GM19467 (cell line): ENCODE measurements at regions not wholly inside any gene's neighbourhood (a gene's known extent, or its start where the extent isn't known, plus 50 kb on each side); places are given as distances from the start of the nearest gene placed in this dataset.
"Not testable (repeated sequence)": the region's sequence is repeated elsewhere in the genome, so short reads cannot be mapped to it uniquely, and the experiment has no call there.

ENCODE experiments used
- ATAC-seq: cut with Tn5 transposase; IDR thresholded peaks from one replicate; pipeline ENCODE4 v1.9.1; 2021; ENCODE audit warnings: mild to moderate bottlenecking, moderate library complexity; ENCODE audit not compliant: unreplicated experiment

DNA sequence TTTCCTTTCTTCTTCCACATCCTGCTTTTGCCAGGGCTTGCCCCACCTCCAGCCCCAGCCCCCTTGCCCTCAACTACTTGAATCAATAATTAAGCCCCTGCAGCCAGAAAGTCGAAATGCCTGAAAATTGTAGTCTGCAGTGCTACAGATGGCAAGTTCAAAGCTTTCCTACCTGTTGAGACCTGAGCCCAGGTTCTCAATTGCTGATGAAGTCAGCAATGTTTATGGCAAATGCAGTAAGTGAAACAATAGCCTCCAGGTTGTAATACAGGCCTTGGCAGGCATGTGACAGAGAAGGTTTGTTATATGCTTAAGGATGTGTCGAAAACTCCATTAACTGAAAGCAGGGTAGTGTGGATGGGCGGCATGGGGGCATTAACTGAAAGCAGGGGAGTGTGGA, 181.1 kb upstream of the SESN3 start:
- no peak for ATAC-seq

DNA sequence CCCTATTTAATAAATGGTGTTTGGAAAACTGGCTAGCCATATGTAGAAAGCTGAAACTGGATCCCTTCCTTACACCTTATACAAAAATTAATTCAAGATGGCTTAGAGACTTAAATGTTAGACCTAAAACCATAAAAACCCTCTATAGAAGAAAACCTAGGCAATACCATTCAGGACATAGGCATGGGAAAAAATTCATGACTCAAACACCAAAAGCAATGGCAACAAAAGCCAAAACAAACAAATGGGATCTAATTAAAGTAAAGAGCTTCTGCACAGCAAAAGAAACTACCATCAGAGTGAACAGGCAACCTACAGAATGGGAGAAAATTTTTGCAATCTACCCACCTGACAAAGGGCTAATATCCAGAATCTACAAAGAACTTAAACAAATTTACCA, 179.7 kb upstream of the SESN3 start:
- ATAC-seq, result not testable (repeated sequence)

DNA sequence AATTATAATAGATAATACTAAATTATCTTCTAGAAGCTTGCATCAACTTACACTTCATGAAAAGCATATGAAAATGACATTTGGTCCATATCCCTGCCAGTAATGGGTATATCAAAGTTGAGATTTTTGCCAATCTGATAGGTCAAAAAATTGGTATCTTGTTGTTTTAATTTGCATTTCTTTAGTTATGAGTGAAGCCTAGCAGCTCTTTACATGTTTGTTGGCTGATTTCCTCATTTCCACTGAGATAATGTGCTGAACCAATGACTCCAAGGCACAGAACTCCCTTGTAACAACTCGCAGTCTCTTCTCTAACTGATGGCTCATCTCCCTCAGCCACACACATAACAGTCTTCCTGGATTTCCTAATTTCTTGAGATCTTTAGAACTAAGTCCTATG, 175.3 kb upstream of the SESN3 start:
- no peak for ATAC-seq

DNA sequence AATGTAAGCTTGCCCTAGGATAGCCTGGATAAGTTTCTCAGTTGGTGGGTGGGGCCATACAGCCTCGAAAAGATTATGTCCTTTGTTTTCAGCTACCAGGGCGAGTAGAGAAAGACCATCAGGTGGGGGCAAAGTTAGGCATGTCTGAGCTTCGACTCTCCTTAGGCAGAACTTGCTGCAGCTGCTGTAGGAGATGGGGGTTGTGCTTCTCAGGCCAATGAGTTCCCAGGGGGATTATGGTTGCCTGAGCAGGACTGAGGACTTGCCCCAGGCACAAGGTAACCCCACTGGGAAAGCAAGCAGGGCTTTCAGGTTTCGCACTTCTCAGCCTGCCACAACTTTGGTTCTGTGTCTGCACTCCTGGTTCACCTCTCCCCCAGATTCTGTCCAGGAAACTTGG, 173.4 kb upstream of the SESN3 start:
- no peak for ATAC-seq

DNA sequence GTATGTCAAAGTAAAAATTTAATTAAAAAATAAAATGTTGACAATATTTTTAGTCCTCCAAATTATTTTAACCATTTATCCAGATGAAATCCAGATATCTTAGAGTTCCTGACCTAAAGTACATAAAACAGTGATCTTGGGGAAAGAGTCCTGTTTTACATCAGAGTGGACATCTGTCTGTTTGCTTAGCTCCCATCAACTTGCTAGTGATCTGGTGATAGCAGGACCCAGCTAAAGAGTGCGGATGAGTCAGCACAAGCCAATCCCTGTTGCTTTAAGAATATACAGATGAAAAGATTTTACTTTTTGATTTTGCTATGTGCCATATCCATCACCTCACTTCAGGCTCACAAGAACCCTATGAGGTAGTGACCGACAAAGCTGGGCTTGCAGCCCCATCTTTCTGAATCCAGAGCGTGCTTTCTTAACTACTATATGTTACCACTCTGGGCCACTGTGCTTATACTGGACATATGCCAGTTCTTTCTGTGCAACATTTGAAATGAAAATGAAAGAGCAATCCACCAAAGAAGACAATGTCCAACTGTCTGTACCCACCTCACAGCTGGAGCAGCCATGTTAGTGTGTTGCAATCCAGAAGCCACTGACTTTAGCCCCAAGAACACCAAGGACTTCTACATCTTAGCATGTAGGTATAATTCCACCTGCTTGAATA, 167.6 kb upstream of the SESN3 start:
- ATAC-seq, result no peak

DNA sequence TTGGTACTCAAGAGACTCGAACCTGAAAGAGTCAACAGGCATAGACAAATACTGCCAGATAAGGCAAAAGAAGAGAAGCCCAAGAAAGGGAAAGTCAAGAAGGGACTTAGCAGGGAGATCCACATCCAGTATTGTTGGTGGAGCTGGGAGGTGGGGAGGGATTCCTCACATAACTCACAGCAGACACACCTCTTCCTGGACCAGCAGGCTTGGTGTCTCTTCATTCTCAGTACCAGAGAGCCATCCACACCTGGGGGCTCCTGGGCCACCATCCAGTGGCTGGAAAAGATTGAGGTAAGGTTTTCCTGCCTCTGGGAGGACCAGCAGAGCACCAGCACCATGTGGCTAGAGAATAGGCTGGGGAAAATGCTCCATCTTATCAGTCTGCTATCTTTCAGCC, 161.6 kb upstream of the SESN3 start:
- ATAC-seq, result no peak

DNA sequence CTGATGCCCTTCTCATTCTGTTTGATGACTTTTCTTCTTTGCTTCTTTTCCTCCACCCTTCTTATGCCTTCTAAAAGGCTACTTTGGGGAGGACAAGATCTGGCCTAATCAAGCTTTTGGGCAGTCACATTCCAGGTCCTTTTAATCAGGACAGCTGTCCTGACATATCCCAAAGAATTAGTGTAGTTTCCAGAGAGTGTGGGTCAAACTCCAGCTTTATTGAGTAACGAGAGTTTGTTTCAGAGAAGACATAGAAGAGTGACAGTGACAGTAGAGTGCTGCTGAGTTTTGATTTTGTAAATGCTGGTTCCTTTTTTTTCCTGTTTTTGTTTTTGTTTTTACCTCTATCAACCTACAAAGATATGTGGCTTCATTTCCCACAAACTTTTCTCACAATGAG, 158.4 kb upstream of the SESN3 start:
- ATAC-seq, result no peak

DNA sequence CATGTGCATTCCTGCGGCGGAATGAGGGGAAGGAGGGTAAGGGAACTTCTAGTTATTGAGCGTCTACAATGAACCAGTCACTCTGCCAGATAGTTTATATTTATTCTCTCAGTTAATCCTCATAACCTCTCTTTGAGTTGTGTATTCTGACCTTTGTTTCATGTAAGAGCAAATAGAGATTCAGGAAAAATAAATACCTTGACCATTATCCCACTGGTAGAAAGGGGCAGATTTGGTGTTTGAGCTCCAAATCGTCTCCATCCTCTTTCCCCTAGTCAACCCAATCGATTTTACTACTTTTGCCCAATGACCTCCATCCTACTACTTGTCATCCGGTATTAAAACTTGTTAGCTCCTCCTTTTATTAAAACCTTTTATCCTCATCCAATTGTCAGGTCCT, 157.1 kb upstream of the SESN3 start:
- no peak for ATAC-seq

DNA sequence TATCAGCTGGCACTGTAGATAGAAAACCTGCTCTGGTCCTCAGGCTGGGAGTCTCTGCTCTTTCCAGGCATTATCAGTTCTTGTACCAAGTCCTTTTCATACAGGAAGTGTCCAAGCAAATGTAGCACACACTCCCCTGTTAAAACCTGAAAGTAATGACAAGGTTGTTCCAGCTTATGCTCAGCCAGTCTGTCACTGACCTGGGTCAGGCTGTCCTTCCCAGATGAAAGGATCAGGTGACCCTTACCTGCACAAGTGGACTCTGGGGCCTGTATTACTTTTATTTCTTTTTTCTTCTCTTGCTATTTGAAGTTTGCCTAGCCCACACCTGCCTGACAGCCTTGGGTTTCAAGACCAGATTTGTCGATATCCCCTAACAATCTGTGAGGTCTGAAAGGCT, 156.3 kb upstream of the SESN3 start:
- no peak for ATAC-seq

DNA sequence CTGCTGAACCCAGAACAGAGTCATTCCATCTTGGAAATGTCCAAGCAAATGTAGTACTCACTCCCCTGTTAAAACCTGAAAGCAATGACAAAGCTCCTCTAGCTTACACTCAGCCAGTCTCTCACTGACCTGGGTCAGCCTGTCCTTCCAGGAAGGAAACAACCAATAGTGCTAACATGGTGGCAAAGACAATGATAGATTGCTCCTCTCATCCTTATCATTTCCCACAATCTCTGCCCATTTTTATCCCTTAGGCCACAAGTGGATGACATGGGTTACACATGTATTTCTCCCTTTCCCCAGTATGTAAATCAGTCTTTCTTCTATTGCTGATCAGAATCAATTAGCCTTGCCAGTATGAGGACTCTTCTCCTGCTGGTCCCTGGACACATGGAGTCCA, 154.6 kb upstream of the SESN3 start:
- ATAC-seq, result no peak

DNA sequence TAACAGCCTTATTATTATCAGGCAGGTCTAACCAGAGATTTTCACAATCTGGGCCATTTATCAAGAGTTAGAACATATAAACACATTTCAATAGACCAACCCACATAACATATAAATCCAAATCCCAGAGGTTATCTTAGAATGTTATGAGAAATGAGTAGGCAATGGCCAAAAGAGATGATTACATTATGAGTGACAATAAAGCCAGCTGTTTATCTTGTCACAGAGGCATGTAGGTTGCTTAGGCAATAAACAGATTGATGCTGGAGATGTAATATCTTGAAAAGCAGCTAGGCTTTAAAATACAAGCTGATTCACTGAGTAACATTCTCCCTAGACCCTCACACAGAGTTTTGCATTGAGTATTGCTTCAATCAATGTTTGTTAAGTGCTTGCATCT, 148.5 kb upstream of the SESN3 start:
- no peak for ATAC-seq

DNA sequence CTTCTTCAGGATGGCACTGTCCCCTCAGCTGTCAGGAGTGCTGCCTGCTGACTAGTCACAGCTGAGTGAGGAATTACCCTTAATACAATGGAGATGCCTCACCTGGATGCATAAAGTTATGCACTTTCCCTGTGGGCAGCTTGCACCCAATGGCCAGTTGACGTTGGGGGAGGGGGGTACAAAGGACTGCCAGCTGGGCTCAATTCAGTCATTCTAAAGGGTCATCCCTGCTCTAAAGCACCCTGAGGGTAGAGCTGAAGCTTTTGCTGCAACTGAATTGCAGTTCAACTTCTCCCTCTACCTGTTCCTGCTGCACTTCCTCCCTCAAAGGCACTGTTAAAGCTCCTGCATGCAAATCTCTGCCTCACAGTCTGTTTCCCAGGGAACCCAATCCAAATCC, 147.8 kb upstream of the SESN3 start:
- ATAC-seq, result no peak

DNA sequence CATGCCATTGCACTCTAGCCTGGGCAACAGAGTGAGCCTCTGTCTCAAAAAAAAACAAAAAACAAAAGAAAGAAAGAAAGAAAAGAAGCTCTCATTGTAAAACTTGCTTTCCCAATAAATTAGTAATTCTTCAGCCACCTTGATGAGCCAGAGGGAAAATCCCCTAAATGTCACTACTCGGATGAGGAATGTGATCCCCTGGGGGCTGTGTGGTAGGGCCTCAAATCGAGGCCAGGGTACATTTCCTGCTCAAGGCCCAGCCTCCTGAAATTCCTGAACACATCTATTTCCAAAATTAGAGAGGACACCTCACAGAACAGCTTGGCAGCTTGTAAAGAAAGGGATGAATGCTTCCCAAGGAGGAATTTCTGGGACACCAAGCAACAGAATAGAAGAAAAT, 147.1 kb upstream of the SESN3 start:
- no peak for ATAC-seq

DNA sequence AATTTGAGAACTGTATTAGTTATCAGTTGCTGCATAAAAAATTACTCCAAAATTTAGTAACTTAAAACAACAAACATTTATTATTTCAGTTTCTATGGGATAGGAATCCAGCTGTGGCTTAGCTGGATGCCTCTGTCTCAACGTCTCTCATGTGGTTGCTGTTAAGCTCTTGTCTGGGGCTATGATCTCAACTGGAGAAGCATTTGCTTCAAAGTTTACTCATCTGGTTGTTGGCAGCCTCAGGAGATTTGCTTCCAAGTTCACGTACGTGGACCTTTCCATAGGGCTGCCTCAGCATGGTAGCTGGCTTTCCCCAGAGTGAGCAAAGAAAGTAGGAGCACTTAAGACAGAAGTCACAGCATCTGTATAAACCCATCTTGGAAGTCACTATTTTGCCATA, 144.9 kb upstream of the SESN3 start:
- ATAC-seq, result no peak

DNA sequence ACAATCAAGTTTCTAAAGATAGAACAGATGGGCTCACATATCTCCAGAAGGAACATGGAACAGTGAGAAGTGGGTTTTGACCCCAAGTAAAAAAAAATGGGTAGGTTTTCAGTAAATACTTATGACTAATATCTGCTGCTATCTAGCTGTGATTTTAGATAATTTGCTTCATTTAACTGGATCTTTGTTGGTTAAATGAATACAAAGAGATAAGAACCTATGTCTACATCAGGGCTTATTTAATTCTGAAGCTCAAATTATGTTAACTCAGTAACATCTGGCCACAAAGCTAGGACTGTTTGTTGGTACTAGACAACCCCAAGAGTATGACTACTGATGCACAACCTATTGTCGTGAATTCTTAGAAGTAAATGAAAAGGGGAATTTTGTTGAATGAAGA, 144.4 kb upstream of the SESN3 start:
- ATAC-seq, result no peak

DNA sequence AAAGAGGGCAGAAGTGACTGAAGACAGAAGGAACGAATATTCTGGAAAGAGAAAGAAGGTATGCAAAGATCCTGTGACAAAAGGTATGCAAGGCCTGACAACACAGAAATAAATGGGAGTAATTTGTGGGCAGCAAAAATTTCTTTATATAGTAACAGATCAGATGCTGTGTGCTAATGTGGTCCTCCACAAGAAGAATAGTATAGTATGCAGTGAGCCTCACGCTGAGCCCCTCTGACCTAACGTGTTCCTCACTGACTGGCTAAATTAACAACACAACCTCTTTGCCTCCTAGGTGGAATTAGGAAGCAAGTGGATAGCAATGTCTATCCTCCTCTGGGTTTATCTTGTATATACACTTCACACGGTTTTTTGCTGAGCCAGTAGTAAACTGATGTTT, 143.1 kb upstream of the SESN3 start:
- ATAC-seq, result no peak

DNA sequence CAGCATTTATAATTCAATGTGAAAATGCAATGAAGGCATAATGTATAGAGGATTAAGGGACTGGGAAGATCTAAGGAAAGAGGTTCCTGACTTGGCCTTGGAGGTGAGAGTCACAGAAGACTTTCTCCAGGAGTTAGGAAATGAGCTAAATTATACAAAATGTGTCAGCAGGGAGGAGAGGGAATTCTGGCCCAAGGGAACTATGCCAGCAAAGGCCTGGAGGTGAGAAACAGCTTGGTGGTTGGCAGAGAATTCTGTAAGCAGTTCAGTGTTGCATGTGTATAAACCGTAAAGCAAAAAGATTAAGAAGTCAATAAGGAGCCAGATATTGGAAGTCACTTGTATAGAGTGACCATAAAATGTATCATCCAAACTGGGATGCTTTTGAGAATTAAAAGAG, 142.2 kb upstream of the SESN3 start:
- ATAC-seq, result no peak

DNA sequence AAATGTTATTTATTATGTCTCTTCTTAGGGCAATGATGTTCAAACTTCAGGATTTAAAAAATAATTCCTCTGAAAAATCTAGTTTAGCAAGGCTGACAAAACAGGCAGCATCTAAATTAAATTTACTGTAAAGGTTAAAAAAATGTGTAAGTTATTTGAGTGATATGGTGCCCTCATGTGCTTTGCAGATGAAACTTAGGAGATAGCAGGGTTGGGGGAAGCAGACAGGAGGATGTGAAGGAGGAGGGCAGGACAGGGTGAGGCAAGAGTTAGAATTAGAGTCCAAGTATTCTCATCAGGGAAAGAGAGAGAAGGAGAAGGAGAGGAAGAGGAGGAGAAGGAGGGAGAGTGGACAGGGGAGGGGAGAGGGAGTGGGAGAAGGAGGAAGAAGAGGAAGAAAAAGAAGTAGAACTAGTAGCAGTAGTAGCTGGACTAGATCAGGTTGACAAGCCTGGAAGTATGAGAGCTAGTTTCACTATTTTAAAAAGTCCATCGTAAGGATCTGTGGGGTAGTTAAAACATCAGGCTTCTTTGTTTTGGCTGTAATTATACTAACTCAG, 141.2 kb upstream of the SESN3 start:
- no peak for ATAC-seq

DNA sequence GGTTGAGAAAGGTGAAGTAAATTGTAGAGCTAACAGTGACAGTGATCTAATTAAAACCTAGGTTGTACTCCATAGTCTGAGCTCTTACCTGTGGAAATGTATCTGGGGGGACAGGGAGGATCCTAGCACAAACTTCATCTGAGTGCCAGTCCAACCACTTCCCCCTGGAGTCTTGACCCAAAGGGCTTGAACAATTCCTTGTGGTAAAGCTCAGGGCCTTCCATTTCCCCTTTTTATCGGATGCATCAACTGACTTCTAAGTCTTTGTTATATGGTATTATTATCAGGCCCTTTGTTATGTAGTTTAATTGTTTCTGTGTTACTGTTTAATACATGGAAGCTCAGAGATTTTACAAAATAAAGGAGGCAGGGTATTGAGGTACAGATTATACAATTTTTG, 140.2 kb upstream of the SESN3 start:
- ATAC-seq, result no peak

DNA sequence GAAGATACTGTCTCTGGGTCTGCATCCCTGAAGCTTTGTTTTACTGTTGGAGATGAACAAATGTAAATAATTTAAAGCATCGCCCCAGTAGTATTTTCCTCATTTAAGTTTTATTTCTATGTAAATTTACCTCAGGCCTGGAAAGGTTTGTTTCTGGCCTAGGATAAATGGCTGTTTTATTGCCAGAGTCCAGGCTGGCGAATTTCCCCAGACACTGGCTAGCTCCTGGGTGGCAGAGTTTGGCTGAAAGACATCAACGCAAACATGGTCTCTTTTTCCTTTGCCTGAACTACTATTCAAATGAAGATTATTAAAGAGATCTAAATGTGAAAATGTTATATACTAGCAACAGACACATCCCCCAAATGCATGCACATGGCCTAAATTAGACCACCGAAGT, 136.7 kb upstream of the SESN3 start:
- ATAC-seq, result no peak

DNA sequence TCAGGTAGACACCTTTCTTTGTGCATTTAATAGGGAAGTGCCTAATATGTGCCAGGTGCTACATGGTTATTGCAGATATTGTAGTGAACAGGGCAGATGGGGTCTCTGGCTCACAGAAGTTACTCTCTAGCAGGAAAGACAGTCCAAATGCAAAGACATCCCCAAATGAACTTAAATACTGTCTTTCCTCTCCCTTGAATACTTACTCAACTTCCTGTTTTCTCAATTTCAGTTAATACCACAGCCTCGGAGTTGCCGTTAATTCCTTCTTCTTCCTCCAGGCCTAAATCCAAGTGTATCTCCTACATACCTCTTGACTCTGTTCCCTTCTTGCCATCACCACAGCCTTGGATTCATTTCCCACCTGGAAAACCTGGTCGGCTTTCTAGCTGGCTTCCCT, 134.3 kb upstream of the SESN3 start:
- no peak for ATAC-seq

DNA sequence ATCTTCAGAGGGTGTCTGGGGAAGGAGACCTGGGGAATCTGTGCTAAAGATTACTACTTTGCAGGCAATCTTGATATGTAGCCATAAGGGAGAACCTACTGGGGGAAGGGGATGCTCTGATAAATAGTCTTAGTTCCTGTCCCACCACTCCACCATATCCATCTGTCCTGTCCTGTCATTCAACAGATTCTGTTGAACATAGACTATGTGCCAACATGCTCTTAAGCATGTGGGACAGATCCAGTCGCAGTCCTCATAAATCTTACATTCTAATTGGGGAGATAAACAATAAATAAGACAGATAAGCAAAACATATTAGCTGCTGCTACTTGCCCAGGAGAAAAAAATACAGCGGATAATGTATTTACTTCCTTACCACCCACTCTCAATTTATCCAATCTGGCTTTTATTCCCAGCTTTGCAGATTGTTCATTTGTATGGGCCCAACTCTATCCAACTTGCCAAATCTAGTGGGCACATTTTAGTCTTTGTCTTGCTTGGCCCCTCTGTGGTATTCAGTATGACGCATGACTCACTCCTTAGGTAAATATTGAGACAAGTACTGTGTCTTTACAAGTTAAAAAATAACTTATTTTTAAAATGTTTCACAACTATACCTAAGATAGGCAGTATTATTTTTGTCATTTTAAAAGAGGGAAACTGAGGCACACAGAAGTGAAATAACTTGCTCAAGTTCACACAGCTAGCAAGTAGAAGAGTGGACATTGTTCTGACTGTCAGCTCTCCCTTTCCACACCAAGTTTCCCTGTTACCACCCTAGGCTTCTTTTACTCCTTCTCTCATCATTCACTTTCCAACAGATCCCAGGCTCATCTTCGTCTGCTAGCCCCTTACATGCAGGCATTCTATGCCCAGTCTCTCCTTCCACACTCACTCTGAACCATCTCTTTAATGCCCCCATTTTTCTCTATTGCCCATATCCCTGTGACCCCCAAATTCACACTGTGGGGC, 133.6 kb upstream of the SESN3 start:
- no peak for ATAC-seq
